Panc1 (cell line): ENCODE measurements at regions not wholly inside any gene's neighbourhood (a gene's known extent, or its start where the extent isn't known, plus 50 kb on each side); places are given as distances from the start of the nearest gene placed in this dataset.

Source experiments
- CTCF ChIP-seq: fragments of 450-650 bp; IDR thresholded peaks from 2 replicates; pipeline ENCODE4 v1.5.1; 2017; ENCODE audit warnings: mild to moderate bottlenecking
- POLR2AphosphoS5 ChIP-seq: IDR thresholded peaks from 2 replicates; pipeline ENCODE4 v1.6.1; 2012; ENCODE audit warnings: mild to moderate bottlenecking, low read depth, low read length, moderate library complexity
- REST ChIP-seq, 2 experiments: IDR thresholded peaks; 2 replicates each; pipeline ENCODE4 v1.6.1; 2011 to 2012; ENCODE audit warnings: low read depth in 2 of 2, control low read depth in 1 of 2, low read length in 1 of 2, mild to moderate bottlenecking in 1 of 2, moderate library complexity in 1 of 2; ENCODE audit not compliant: insufficient read depth in 1 of 2
- SIN3A ChIP-seq: IDR thresholded peaks from 2 replicates; pipeline ENCODE4 v1.6.1; 2012; ENCODE audit warnings: low read depth, mild to moderate bottlenecking, low read length, moderate library complexity, borderline replicate concordance; ENCODE audit not compliant: insufficient read depth
- TCF7L2 ChIP-seq: IDR thresholded peaks from 2 replicates; pipeline ENCODE4 v1.6.1; 2011; ENCODE audit warnings: mild to moderate bottlenecking, low read depth, low read length, inconsistent platforms

DNA sequence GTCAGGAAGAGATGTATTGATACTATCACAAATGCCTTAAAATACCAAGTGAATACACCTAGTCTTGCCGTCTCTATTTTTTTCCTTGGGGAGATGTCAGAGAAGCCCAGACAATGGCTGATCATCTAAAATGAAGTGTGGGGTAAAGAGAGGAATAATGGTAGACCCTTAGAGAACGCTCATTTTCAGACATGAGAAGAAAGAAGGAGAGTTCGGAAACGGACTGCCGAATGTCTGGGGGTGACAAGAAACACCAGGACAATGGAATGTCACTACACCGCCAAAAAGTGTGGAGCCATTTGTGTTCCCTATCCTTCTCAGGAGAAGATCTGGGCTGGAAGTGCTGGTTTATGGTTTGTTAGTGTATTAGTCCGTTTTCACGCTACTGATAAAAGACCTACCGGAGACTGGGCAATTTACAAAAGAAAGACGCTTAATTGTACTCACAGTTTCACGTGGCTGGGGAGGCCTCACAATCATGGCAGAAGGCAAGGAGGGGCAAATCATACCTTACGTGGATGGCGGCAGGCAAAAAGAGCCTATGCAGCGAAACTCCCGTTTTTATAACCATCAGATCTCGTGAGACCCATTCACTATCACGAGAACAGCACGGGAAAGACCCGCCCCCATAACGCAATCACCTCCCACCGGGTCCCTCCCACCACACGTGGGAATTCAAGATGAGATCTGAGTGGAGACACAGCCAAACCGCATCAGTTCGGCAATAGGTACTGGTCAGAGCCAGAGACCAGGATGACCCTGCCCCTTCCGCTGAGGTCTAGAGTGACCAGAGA, 743.7 kb downstream of the GALR1 start:
- TF ChIP-seq CTCF (no peak), REST (IDR thresholded peaks at IDR 0.05; ENCODE audit: insufficient read depth in 1 of 2, low read depth in 2 of 2, low read length in 1 of 2) (no peak), POLR2AphosphoS5 (no peak), TCF7L2 (no peak), SIN3A (no peak)
